Lower leg skin (tissue), 4 donors: ENCODE measurements at regions not wholly inside any gene's neighbourhood (a gene's known extent, or its start where the extent isn't known, plus 50 kb on each side); places are given as distances from the start of the nearest gene placed in this dataset.

Experiments used
- DNase-seq, 2 donors: peaks; one replicate each; pipeline ENCODE4 v3.0.0-alpha.2; 2019; ENCODE audit warnings: low spot score in 2 of 2
- H3K4me3 ChIP-seq: fragments of 200-600 bp; sonication (generic); 2 replicates; pipeline ENCODE4 v1.5.1; 2017; ENCODE audit warnings: mild to moderate bottlenecking, low read depth; ENCODE audit not compliant: poor library complexity, severe bottlenecking
- POLR2A ChIP-seq, 2 donors: fragments of 450-650 bp; IDR thresholded peaks; one replicate each; pipeline ENCODE4 v1.6.1; 2016 to 2017; ENCODE audit warnings: antibody characterized with exemption in 2 of 2, mild to moderate bottlenecking in 1 of 2, moderate library complexity in 1 of 2
- WGBS, 2 donors: methylation state at CpG; one replicate each; pipeline ENCODE4 v1.1.5; 2018; 5-methylcytosine and 5-hydroxymethylcytosine counted together
- intact Hi-C: fragments of 100-400 bp; cut with DNase I; formaldehyde crosslinking; loops from one replicate; pipeline ENCODE4 v1.15.0; 2023; ENCODE audit warnings: low total_unique reads
- TF ChIP-seq, protein P1 (sequence below), 3 donors: fragments of 450-650 bp; IDR thresholded peaks; one replicate each; pipeline ENCODE4 v1.5.1; 2016; ENCODE audit warnings: antibody characterized with exemption in 3 of 3, mild to moderate bottlenecking in 3 of 3, moderate library complexity in 2 of 3

DNA sequence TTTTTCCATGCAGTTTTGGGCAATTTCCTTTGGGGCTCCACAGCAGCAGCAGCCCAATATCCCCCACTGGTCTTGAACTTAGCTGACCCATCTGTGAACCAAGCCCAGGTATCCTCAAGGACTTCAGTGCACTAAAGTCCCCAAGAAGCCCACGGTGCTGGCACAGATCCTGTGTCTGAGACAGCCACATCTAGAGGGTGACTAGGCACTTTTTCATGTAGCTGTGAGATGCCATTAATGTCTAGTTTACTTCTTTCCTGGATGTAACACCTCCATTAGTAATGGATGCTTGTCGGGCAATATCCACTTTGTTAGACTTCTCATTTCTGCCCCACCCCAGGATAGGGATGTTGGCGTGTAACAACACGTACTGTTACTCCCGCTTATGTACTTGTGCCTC is 117.9 kb downstream of the GPCPD1 start:
- peak in 1 of 2 donors; percentile 34 for DNase-seq
- TF ChIP-seq, protein P1, sequence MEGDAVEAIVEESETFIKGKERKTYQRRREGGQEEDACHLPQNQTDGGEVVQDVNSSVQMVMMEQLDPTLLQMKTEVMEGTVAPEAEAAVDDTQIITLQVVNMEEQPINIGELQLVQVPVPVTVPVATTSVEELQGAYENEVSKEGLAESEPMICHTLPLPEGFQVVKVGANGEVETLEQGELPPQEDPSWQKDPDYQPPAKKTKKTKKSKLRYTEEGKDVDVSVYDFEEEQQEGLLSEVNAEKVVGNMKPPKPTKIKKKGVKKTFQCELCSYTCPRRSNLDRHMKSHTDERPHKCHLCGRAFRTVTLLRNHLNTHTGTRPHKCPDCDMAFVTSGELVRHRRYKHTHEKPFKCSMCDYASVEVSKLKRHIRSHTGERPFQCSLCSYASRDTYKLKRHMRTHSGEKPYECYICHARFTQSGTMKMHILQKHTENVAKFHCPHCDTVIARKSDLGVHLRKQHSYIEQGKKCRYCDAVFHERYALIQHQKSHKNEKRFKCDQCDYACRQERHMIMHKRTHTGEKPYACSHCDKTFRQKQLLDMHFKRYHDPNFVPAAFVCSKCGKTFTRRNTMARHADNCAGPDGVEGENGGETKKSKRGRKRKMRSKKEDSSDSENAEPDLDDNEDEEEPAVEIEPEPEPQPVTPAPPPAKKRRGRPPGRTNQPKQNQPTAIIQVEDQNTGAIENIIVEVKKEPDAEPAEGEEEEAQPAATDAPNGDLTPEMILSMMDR (IDR thresholded peaks at IDR 0.05): no peak
- TF ChIP-seq POLR2A (IDR thresholded peaks at IDR 0.05): no peak
- H3K4me3 ChIP-seq: no peak overlapping the region
- WGBS, 2 donors: 82 to 88% methylated on average over 5 of the region's 5 CpGs
- intact Hi-C loops: no loop called here

DNA sequence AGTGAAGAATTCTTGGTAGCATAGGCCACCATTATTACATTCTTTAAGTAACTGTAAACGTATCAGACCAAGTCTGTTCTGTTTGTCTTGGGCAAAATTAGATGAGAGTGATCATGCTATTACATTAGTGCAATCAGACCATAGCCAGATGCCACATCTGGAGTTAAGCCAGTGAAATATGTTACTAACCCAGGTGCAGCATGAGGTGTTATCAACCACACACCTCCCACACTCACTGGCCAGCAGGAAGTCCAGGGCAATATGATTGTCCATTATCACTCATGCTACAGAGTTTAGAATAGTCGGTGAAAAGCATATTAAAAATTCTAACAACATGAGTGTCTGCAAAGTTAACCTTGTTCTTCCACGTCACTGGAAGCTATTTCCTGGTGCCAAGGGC is 119.4 kb downstream of the GPCPD1 start:
- intact Hi-C loops: no loop called here
- DNase-seq: no peak
- TF ChIP-seq, protein P1 (IDR thresholded peaks at IDR 0.05): no peak
- no peak overlapping the region for H3K4me3 ChIP-seq
- 69 to 72% methylated on average over 3 of the region's 3 CpGs for WGBS, 2 donors

DNA sequence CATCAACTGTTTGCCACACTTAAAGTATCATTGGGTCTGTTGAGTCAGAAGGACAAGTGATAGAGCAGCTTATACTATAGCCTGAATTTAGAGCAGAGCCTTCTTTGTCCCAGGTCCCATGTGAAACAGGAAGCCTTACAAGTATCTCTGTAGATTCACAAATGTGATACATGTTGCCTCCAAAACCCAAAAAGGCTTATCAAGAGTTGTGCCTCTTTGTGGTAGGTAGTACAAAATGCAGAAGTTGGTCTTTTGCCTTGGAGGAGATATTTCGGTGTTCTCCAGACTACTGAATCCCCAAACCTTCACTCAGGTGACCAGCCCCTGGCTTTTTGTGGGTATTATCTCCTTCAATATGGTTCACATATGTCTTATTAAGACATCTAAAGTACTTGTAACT is 121.2 kb downstream of the GPCPD1 start:
- TF ChIP-seq, protein P1 (IDR thresholded peaks at IDR 0.05): no peak
- TF ChIP-seq POLR2A (IDR thresholded peaks at IDR 0.05): no peak
- no peak for DNase-seq
- H3K4me3 ChIP-seq: no peak overlapping the region
- intact Hi-C loops: no loop called here
- WGBS, 2 donors: 73 to 77% methylated on average over 1 of the region's 1 CpG

DNA sequence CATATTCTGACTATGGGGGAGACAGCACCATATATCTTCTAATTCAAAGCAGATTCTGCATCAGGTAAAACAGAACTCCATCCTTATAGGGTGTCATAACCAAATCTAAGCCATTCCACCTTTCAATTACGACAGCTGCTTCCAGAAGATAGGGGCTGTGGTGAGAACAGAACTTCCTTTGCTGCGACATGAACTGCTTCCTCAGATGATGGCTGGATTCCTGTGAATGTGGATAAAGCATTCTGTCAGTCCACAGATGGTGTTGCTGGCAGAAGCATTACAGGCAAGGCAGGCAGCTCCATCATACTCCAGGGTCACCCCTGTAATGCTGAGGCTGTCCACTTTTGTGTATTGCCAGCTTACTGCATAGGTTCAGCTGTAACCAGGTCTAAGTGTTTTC is 122.0 kb downstream of the GPCPD1 start:
- WGBS, 2 donors: 37 to 47% methylated on average over 2 of the region's 2 CpGs
- no peak for DNase-seq
- no peak overlapping the region for H3K4me3 ChIP-seq
- no peak for TF ChIP-seq POLR2A (IDR thresholded peaks at IDR 0.05)
- TF ChIP-seq, protein P1 (IDR thresholded peaks at IDR 0.05): no peak
- intact Hi-C loops: no loop called here

DNA sequence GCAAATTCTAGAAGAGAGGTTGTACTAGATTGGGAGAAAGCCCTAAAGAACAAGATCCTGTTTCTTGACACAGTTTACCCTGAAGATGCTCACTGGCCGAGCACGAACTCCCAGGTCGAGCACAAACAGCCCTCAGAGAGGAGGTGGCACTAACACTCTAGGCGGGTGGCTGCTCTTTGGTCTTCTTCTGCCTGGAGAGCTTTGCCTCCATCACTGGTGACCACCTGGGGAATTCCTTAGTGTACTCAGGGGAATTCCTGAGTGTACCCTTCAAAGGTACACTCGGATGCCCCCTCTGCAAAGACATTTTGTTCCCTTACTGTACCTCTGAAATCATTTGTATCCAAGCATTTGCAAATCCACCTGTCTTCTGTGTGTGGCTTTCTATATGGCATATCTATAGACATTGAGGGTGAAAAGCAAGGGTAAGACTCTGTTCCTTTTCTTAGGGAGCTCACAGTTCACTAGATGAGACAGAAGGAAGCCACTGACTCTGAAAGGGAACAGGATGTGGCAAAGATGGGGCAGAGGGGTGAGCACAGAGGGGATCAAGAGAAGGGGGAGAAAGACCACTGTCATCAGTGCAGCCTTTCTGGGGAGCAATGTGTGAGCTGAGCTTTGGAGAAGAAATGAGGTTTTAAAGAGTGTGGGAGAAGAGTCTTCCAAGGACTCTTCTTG is 124.3 kb downstream of the GPCPD1 start:
- H3K4me3 ChIP-seq: no peak overlapping the region
- no peak for TF ChIP-seq POLR2A (IDR thresholded peaks at IDR 0.05)
- TF ChIP-seq, protein P1 (IDR thresholded peaks at IDR 0.05): no peak
- DNase-seq: no peak
- 75 to 79% methylated on average over 5 of the region's 5 CpGs for WGBS, 2 donors
- intact Hi-C loops: no loop called here

DNA sequence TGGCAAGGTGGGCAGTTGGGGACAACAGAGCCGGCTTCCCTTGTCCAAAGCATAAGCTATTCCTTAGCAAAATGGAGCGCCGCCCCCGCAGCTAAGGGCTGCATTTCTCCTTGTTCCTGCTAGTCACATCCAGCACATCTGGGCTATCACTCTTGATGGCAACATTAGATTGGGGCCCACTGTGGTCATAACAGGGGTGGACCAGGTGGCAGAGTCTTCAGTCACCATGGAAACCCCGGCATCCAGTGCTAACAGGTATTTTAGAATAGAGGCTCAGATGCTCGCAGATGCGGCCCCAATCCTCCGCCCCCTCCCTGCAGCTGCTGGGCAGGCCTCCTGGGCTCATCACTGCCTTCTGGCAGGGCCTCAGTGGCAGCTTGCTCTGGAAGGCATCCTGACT is 125.9 kb downstream of the GPCPD1 start:
- DNase-seq: peak in 1 of 2 donors; percentile 64
- 63 to 80% methylated on average over 8 of the region's 8 CpGs for WGBS, 2 donors
- intact Hi-C loops: no loop called here
- no peak overlapping the region for H3K4me3 ChIP-seq
- TF ChIP-seq, protein P1 (IDR thresholded peaks at IDR 0.05): no peak
- TF ChIP-seq POLR2A (IDR thresholded peaks at IDR 0.05): no peak
